ENCODE measurements at regions not wholly inside any gene's neighbourhood (a gene's known extent, or its start where the extent isn't known, plus 50 kb on each side); places are given as distances from the start of the nearest gene placed in this dataset.

DNA sequence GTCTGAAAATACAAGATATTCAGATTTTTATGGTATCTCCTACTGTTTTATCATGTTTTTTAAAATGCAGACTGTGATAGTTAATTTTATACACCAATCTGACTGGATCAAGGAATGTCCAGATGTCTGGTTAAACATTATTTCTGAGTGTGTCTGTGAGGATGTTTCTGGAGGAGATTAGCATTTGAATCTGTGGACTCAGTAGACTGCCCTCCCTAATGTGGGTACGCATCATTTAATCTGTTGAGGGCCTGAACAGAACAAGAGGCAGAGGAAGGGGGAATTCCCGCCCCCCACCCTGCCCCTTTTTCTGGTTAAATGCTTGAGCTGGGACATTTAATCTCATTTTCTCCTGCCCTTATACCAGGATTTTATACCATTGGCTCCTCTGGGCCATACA is 72.1 kb downstream of the AVPR1A start:
- no peak for TF ChIP-seq POLR2A (IDR thresholded peaks at IDR 0.05)
- TF ChIP-seq, protein P1, sequence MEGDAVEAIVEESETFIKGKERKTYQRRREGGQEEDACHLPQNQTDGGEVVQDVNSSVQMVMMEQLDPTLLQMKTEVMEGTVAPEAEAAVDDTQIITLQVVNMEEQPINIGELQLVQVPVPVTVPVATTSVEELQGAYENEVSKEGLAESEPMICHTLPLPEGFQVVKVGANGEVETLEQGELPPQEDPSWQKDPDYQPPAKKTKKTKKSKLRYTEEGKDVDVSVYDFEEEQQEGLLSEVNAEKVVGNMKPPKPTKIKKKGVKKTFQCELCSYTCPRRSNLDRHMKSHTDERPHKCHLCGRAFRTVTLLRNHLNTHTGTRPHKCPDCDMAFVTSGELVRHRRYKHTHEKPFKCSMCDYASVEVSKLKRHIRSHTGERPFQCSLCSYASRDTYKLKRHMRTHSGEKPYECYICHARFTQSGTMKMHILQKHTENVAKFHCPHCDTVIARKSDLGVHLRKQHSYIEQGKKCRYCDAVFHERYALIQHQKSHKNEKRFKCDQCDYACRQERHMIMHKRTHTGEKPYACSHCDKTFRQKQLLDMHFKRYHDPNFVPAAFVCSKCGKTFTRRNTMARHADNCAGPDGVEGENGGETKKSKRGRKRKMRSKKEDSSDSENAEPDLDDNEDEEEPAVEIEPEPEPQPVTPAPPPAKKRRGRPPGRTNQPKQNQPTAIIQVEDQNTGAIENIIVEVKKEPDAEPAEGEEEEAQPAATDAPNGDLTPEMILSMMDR (IDR thresholded peaks at IDR 0.05), result no peak

Measured in ovary (tissue), 3 donors.